Osteoblast (primary cell): ENCODE measurements at regions not wholly inside any gene's neighbourhood (a gene's known extent, or its start where the extent isn't known, plus 50 kb on each side); places are given as distances from the start of the nearest gene placed in this dataset.
A peak's percentile ranks its signal among the peaks of the same experiment; 100 is the strongest.

Experiments
- DNase-seq: peaks from one replicate; pipeline ENCODE4 v3.0.0; 2011; ENCODE audit warnings: low spot score, mixed read lengths; ENCODE audit not compliant: insufficient read length; ENCODE audit errors: missing footprints
- H2AFZ ChIP-seq: 2 replicates; pipeline ENCODE4 v1.6.0; 2011; ENCODE audit warnings: mild to moderate bottlenecking, low read length
- H3K27ac ChIP-seq: 2 replicates; pipeline ENCODE4 v1.5.1; 2011; ENCODE audit warnings: mild to moderate bottlenecking, low read depth, low read length, moderate library complexity
- H3K27me3 ChIP-seq: 2 replicates; pipeline ENCODE4 v1.6.0; 2012; ENCODE audit warnings: mild to moderate bottlenecking, control low read depth, inconsistent platforms, low read length, moderate library complexity; ENCODE audit not compliant: insufficient read depth
- H3K36me3 ChIP-seq: 2 replicates; pipeline ENCODE4 v1.5.1; 2011; ENCODE audit warnings: mild to moderate bottlenecking, low read length, control low read depth, moderate library complexity; ENCODE audit not compliant: insufficient read depth
- H3K4me1 ChIP-seq: 2 replicates; pipeline ENCODE4 v1.5.1; 2011; ENCODE audit warnings: mild to moderate bottlenecking, low read length, control low read depth, moderate library complexity; ENCODE audit not compliant: insufficient read depth
- H3K4me2 ChIP-seq: 2 replicates; pipeline ENCODE4 v1.6.0; 2011; ENCODE audit warnings: mild to moderate bottlenecking, low read length; ENCODE audit not compliant: insufficient read depth
- H3K4me3 ChIP-seq: fragments of 200-600 bp; sonication (generic); 3 replicates; pipeline ENCODE4 v1.5.1; 2012; ENCODE audit warnings: mild to moderate bottlenecking, low read length, inconsistent platforms; ENCODE audit not compliant: insufficient read depth
- H3K79me2 ChIP-seq: 2 replicates; pipeline ENCODE4 v1.6.0; 2012; ENCODE audit warnings: mild to moderate bottlenecking, low read length, control low read depth, inconsistent platforms; ENCODE audit not compliant: insufficient read depth
- H3K9me3 ChIP-seq: 2 replicates; pipeline ENCODE4 v1.5.1; 2011; ENCODE audit warnings: low read depth, low read length, control low read depth
- H4K20me1 ChIP-seq: 2 replicates; pipeline ENCODE4 v1.6.0; 2012; ENCODE audit warnings: mild to moderate bottlenecking, low read length, control low read depth; ENCODE audit not compliant: insufficient read depth
- CTCF ChIP-seq: IDR thresholded peaks from 2 replicates; pipeline ENCODE4 v1.5.1; 2011; ENCODE audit warnings: mild to moderate bottlenecking, low read depth, low read length, moderate library complexity; ENCODE audit errors: extremely low read depth

- DNase-seq, result no peak
- H4K20me1 ChIP-seq, result no peaks in the 10 kb centered on the region
- peaks cover 58% of the 10 kb centered on the region for H3K4me1 ChIP-seq
- no peak overlapping the region for H3K4me3 ChIP-seq
- no peaks in the 10 kb centered on the region for H3K27me3 ChIP-seq
- no peaks in the 10 kb centered on the region for H3K79me2 ChIP-seq
- peak overlapping the region; percentile 47 for H3K4me2 ChIP-seq
- TF ChIP-seq CTCF, result no peak
- peak overlapping the region; percentile 84 for H3K27ac ChIP-seq
- H3K9me3 ChIP-seq, result no peaks in the 10 kb centered on the region
- no peaks in the 10 kb centered on the region for H3K36me3 ChIP-seq
- no peak overlapping the region for H2AFZ ChIP-seq
Measured at GRCh38 chr5:143920772-143921171, 108.8 kb downstream of the HMHB1 start.

- H3K9me3 ChIP-seq, result no peaks in the 10 kb centered on the region
- DNase-seq, result peak; percentile 69
- no peak for TF ChIP-seq CTCF
- no peaks in the 10 kb centered on the region for H3K36me3 ChIP-seq
- peak overlapping the region; percentile 49 for H3K4me2 ChIP-seq
- H3K27me3 ChIP-seq, result no peaks in the 10 kb centered on the region
- H3K27ac ChIP-seq, result peak overlapping the region; percentile 92
- H4K20me1 ChIP-seq, result no peaks in the 10 kb centered on the region
- peaks cover 49% of the 10 kb centered on the region for H3K4me1 ChIP-seq
- H2AFZ ChIP-seq, result peak overlapping the region; percentile 35
- no peak overlapping the region for H3K4me3 ChIP-seq
- no peaks in the 10 kb centered on the region for H3K79me2 ChIP-seq
Measured at GRCh38 chr5:143921525-143922311, 109.8 kb downstream of the HMHB1 start.

- Histone ChIP-seq H3K36me3 (no peaks in the 10 kb centered on the region), H3K9me3 (no peaks in the 10 kb centered on the region), H3K4me3 (no peak overlapping the region), H3K27ac (peak overlapping the region; percentile 92), H3K4me2 (peak overlapping the region; percentile 4), H3K27me3 (no peaks in the 10 kb centered on the region), H3K4me1 (peaks cover 43% of the 10 kb centered on the region), H2AFZ (no peak overlapping the region), H4K20me1 (no peaks in the 10 kb centered on the region), H3K79me2 (no peaks in the 10 kb centered on the region)
- DNase-seq, result peak; percentile 51
- no peak for TF ChIP-seq CTCF
Measured at GRCh38 chr5:143922718-143923117, 110.8 kb downstream of the HMHB1 start.

GRCh38 chr5:143923634-143924266 is 111.8 kb downstream of the HMHB1 start:
- Histone ChIP-seq H3K27ac (peak overlapping the region; percentile 92), H3K79me2 (no peaks in the 10 kb centered on the region), H3K4me2 (peak overlapping the region; percentile 61), H2AFZ (peak overlapping the region; percentile 60), H4K20me1 (no peaks in the 10 kb centered on the region), H3K4me3 (peak overlapping the region; percentile 1), H3K4me1 (peaks cover 43% of the 10 kb centered on the region), H3K27me3 (no peaks in the 10 kb centered on the region), H3K9me3 (no peaks in the 10 kb centered on the region), H3K36me3 (no peaks in the 10 kb centered on the region)
- peak; percentile 87 for DNase-seq
- TF ChIP-seq CTCF, result no peak
